ENCODE measurements at regions not wholly inside any gene's neighbourhood (a gene's known extent, or its start where the extent isn't known, plus 50 kb on each side); places are given as distances from the start of the nearest gene placed in this dataset.

GRCh38 chr4:133588306-133588705, 439.2 kb downstream of the PCDH10 start:
- no peak overlapping the region for H2AFZ ChIP-seq (ENCODE audit: low read depth)
- no peak overlapping the region for H3K4me2 ChIP-seq
- no peak overlapping the region for H3K27ac ChIP-seq (ENCODE audit: low read depth in 2 of 2, low read length in 1 of 2)
- H3K9ac ChIP-seq, result no peak overlapping the region
- H3K36me3 ChIP-seq (replicated peaks in 1 of 2; ENCODE audit: control insufficient read depth in 1 of 2, insufficient read depth in 2 of 2, low read length in 1 of 2), result no peaks in the 10 kb centered on the region
- no peaks in the 10 kb centered on the region for H3K9me3 ChIP-seq
- no peaks in the 10 kb centered on the region for H4K20me1 ChIP-seq (ENCODE audit: insufficient read depth)
- TF ChIP-seq PBX3 (IDR thresholded peaks at IDR 0.05) (no peak), REST (IDR thresholded peaks at IDR 0.05; ENCODE audit: low read depth, low read length) (no peak), USF2 (IDR thresholded peaks at IDR 0.05; ENCODE audit: borderline replicate concordance, low read depth, low read length) (no peak)
- no peaks in the 10 kb centered on the region for H3K27me3 ChIP-seq (ENCODE audit: insufficient read depth)
- H3F3A ChIP-seq (replicated peaks; ENCODE audit: insufficient read depth), result no peaks in the 10 kb centered on the region
- no peak for DNase-seq
- CTCF ChIA-PET, result no interaction called here
- H3K4me1 ChIP-seq (ENCODE audit: control insufficient read depth in 1 of 2, insufficient read depth in 2 of 2, low read depth in 1 of 2, low read length in 1 of 2), result no peaks in the 10 kb centered on the region; a peak in 1 of 4 replicates
- no peaks in the 10 kb centered on the region for H3K9me2 ChIP-seq
- POLR2A ChIA-PET, result no interaction called here
- H3K4me3 ChIP-seq (ENCODE audit: low read depth in 2 of 2, low read length in 1 of 2), result no peak overlapping the region
- H3K79me2 ChIP-seq (ENCODE audit: insufficient read depth), result no peaks in the 10 kb centered on the region
- WGBS (ENCODE audit: low lambda C conversion rate), result 42% methylated on average over 2 of the region's 2 CpGs

GRCh38 chr4:133585323-133585722, 436.2 kb downstream of the PCDH10 start:
- Histone ChIP-seq H3K4me2 (no peak overlapping the region), H3K27ac (ENCODE audit: low read depth in 2 of 2, low read length in 1 of 2) (no peak overlapping the region), H4K20me1 (ENCODE audit: insufficient read depth) (no peaks in the 10 kb centered on the region), H2AFZ (ENCODE audit: low read depth) (no peak overlapping the region), H3K27me3 (ENCODE audit: insufficient read depth) (no peaks in the 10 kb centered on the region), H3K9me3 (no peaks in the 10 kb centered on the region), H3K36me3 (replicated peaks in 1 of 2; ENCODE audit: control insufficient read depth in 1 of 2, insufficient read depth in 2 of 2, low read length in 1 of 2) (no peaks in the 10 kb centered on the region), H3K9ac (no peak overlapping the region), H3F3A (replicated peaks; ENCODE audit: insufficient read depth) (no peaks in the 10 kb centered on the region), H3K79me2 (ENCODE audit: insufficient read depth) (no peaks in the 10 kb centered on the region), H3K4me3 (ENCODE audit: low read depth in 2 of 2, low read length in 1 of 2) (no peak overlapping the region), H3K9me2 (no peaks in the 10 kb centered on the region), H3K4me1 (ENCODE audit: control insufficient read depth in 1 of 2, insufficient read depth in 2 of 2, low read depth in 1 of 2, low read length in 1 of 2) (no peaks in the 10 kb centered on the region; a peak in 1 of 4 replicates)
- ChIA-PET POLR2A (no interaction called here), CTCF (interaction anchor here (1.2 kb wide), 1 partner anchor 15 kb away, joined by 4 read pairs; no protein-coding TSS in a partner anchor)
- no peak for DNase-seq
- no peak for TF ChIP-seq SIN3A (IDR thresholded peaks at IDR 0.05; ENCODE audit: borderline replicate concordance, low read depth, low read length)
- TF ChIP-seq TEAD4 (IDR thresholded peaks at IDR 0.05; ENCODE audit: borderline replicate concordance, insufficient read depth), result no peak
- no peak for TF ChIP-seq CHD2 (IDR thresholded peaks at IDR 0.05; ENCODE audit: low read length, partially characterized antibody)
- no peak for TF ChIP-seq MAX (IDR thresholded peaks at IDR 0.05; ENCODE audit: low read depth)
- no peak for TF ChIP-seq USF1 (IDR thresholded peaks at IDR 0.05; ENCODE audit: borderline replicate concordance, low read depth)
- no peak for TF ChIP-seq EP300 (IDR thresholded peaks at IDR 0.05; ENCODE audit: borderline replicate concordance in 1 of 2, low read depth in 1 of 2, low read length in 1 of 2)
- TF ChIP-seq SMC3 (IDR thresholded peaks at IDR 0.05; ENCODE audit: low read depth, low read length), result no peak
- no peak for TF ChIP-seq NRF1 (IDR thresholded peaks at IDR 0.05; ENCODE audit: low read depth, low read length)
- 21% methylated on average over 8 of the region's 8 CpGs for WGBS (ENCODE audit: low lambda C conversion rate)
